GM12864 (cell line): ENCODE measurements at regions not wholly inside any gene's neighbourhood (a gene's known extent, or its start where the extent isn't known, plus 50 kb on each side); places are given as distances from the start of the nearest gene placed in this dataset.

ENCODE experiments used
- DNase-seq: peaks from one replicate; pipeline ENCODE4 v3.0.0-alpha.2; 2011; ENCODE audit warnings: low read depth
- H3K4me3 ChIP-seq: 2 replicates; pipeline ENCODE4 v1.5.1; 2011; ENCODE audit warnings: mild to moderate bottlenecking, low read depth, low read length, control low read depth
- CTCF ChIP-seq: IDR thresholded peaks from 2 replicates; pipeline ENCODE4 v1.5.1; 2011; ENCODE audit warnings: low read depth, mild to moderate bottlenecking, moderate library complexity, low read length, control low read depth, inconsistent platforms; ENCODE audit errors: missing control alignments

GRCh38 chr5:4362411-4362810 is 766.8 kb downstream of the IRX1 start:
- no peak for TF ChIP-seq CTCF
- no peak for DNase-seq
- H3K4me3 ChIP-seq, result no peak overlapping the region

GRCh38 chr5:4363045-4363444 is 767.4 kb downstream of the IRX1 start:
- no peak overlapping the region for H3K4me3 ChIP-seq
- no peak for TF ChIP-seq CTCF
- no peak for DNase-seq

DNA sequence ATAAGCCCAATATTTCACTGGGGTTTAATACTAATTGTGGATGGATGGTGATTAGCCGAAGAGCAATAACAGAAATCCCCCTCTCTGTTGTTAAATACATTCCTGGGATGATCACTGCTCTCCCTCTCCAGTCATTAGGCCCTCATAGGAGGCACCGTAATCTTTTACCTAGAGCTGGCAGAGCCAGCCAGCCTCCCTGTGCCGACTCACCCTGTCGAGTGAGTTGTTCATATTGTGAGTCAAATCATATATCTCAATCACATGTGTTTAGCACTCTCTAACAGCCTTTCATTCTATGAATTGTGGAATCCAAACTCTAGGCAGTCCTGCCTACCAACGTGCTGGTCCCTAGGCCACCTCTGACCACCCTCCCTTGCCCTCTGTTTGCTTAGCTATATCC is 771.0 kb downstream of the IRX1 start:
- no peak overlapping the region for H3K4me3 ChIP-seq
- DNase-seq, result no peak
- no peak for TF ChIP-seq CTCF

DNA sequence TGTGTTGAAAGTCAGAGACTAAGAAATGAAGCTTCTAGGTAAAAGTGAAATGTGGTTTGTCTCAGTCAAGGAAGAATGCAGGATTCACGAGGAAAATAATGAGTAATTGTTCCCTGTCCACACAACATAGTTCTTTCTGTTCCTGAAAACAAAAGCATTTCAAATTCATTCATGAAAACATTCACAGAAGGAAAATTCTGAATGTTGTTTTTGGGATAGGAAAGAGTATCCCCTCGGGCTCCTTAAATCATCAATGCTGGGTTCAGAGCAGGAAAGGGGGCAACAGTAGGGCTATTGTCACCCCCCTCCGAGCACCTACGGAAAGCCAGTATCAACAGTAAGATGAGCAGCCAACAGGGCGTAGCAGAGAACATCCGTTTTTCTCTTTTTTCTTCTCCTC is 769.9 kb upstream of the ADAMTS16 start:
- H3K4me3 ChIP-seq, result no peak overlapping the region
- no peak for DNase-seq
- TF ChIP-seq CTCF, result no peak

DNA sequence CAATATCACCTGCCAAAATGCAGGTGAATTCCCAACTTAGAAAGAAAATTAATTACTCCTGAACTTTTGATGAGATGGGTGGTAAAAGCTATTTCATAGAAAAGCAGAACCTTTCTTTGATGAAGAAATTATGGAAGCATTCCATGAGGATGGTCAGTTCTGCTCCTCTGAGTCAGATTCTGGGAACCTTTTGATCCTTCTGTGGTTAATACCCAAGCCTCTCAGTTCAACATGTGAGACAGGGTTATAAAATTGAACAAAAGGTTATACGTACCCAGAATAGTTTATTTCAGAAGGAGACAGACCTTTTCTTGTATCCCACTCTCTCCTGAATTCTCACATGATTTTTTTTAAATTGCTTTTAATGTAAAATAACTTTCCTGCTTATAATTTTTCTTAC is 767.6 kb upstream of the ADAMTS16 start:
- H3K4me3 ChIP-seq, result no peak overlapping the region
- no peak for DNase-seq
- TF ChIP-seq CTCF, result no peak

GRCh38 chr5:4373051-4373820 is 766.9 kb upstream of the ADAMTS16 start:
- no peak for DNase-seq
- no peak overlapping the region for H3K4me3 ChIP-seq
- TF ChIP-seq CTCF, result no peak

- no peak for TF ChIP-seq CTCF
- H3K4me3 ChIP-seq, result no peak overlapping the region
- DNase-seq, result no peak
These were observed 765.3 kb upstream of the ADAMTS16 start for GRCh38 chr5:4374866-4375265.
